ENCODE measurements at regions not wholly inside any gene's neighbourhood (a gene's known extent, or its start where the extent isn't known, plus 50 kb on each side); places are given as distances from the start of the nearest gene placed in this dataset.

- no peaks in the 10 kb centered on the region for H3K27me3 ChIP-seq (ENCODE audit: control insufficient read depth in 1 of 2, insufficient read depth in 2 of 2, low read length in 1 of 2)
- intact Hi-C loops (cut with DNase I) = no loop called here
- H3K36me3 ChIP-seq (ENCODE audit: control insufficient read depth in 1 of 2, insufficient read depth in 2 of 2, low read length in 1 of 2) = no peaks in the 10 kb centered on the region
- 79 to 80% methylated on average over 12 of the region's 12 CpGs for WGBS, 2 donors
- DNase-seq = no peak
- no peak overlapping the region for H3K4me3 ChIP-seq (ENCODE audit: low read length in 2 of 2)
- H3K27ac ChIP-seq (ENCODE audit: low read depth in 1 of 2, low read length in 2 of 2) = no peak overlapping the region
- H3K4me1 ChIP-seq (ENCODE audit: control insufficient read depth in 1 of 2, insufficient read depth in 2 of 2, low read length in 2 of 2) = no peaks in the 10 kb centered on the region
- H3K9me3 ChIP-seq (ENCODE audit: control insufficient read depth, low read length) = no peaks in the 10 kb centered on the region
- no peak for ATAC-seq (ENCODE audit: low FRiP score)
Measured at GRCh38 chr6:170189236-170189635, 101.6 kb downstream of the DLL1 start.

- no peaks in the 10 kb centered on the region for H3K36me3 ChIP-seq (ENCODE audit: control insufficient read depth in 1 of 2, insufficient read depth in 2 of 2, low read length in 1 of 2)
- WGBS, 2 donors = 75 to 90% methylated on average over 6 of the region's 6 CpGs
- H3K27me3 ChIP-seq (ENCODE audit: control insufficient read depth in 1 of 2, insufficient read depth in 2 of 2, low read length in 1 of 2) = no peaks in the 10 kb centered on the region
- no peaks in the 10 kb centered on the region for H3K9me3 ChIP-seq (ENCODE audit: control insufficient read depth, low read length)
- H3K27ac ChIP-seq (ENCODE audit: low read depth in 1 of 2, low read length in 2 of 2) = no peak overlapping the region
- intact Hi-C loops (cut with DNase I) = no loop called here
- DNase-seq (no peak), ATAC-seq (ENCODE audit: low FRiP score) (no peak)
- H3K4me1 ChIP-seq (ENCODE audit: control insufficient read depth in 1 of 2, insufficient read depth in 2 of 2, low read length in 2 of 2) = no peaks in the 10 kb centered on the region
- H3K4me3 ChIP-seq (ENCODE audit: low read length in 2 of 2) = no peak overlapping the region
Measured at GRCh38 chr6:170188571-170189001, 102.3 kb downstream of the DLL1 start.

DNA sequence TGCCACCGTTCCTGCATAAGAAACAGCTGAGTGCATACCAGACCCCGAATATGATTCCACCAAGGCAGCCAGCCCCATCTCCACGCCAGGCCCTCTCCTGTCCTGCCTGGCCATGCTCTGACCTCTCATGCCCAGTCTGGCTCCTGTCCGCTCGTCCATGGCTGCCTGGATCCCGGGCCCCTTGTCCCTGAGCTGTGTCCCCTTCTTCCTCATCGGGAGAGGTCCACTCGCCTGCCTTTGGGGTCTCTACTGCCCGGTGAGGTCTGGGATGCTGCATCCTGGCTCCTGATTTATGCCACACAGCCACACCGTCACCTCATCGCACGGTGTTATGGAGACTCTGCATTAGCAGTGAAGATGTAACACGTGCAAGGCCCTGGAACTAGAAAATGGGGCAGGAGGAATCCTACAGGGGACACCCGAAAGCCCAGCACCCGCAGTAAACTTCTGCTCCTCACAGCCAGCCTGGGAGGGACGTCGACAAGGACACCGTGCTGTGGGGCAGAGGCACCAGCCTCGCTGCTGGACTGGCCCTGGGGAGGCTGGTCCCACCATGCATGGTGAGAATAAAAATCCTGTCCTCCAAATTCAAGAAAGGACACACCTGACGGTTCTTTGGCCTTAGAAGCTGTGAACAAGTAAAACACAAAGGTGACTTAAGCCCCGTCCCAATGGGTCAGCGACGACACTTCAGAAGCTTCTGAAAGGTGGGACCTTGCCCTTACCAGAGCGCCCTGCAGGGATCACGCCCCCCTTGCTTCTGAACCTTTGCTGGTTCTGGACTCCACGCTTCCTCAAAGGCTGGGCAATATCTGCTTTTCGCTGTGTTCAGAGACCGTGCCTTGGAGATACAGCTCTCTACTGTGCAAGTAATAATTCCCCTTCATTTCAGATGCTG, 103.0 kb downstream of the DLL1 start:
- intact Hi-C loops (cut with DNase I) = no loop called here
- Histone ChIP-seq H3K36me3 (ENCODE audit: control insufficient read depth in 1 of 2, insufficient read depth in 2 of 2, low read length in 1 of 2) (no peaks in the 10 kb centered on the region), H3K4me3 (ENCODE audit: low read length in 2 of 2) (no peak overlapping the region), H3K9me3 (ENCODE audit: control insufficient read depth, low read length) (no peaks in the 10 kb centered on the region), H3K27ac (ENCODE audit: low read depth in 1 of 2, low read length in 2 of 2) (no peak overlapping the region), H3K4me1 (ENCODE audit: control insufficient read depth in 1 of 2, insufficient read depth in 2 of 2, low read length in 2 of 2) (no peaks in the 10 kb centered on the region), H3K27me3 (ENCODE audit: control insufficient read depth in 1 of 2, insufficient read depth in 2 of 2, low read length in 1 of 2) (no peaks in the 10 kb centered on the region)
- DNase-seq (no peak), ATAC-seq (ENCODE audit: low FRiP score) (no peak)
- 87 to 89% methylated on average over 28 of the region's 28 CpGs for WGBS, 2 donors

DNA sequence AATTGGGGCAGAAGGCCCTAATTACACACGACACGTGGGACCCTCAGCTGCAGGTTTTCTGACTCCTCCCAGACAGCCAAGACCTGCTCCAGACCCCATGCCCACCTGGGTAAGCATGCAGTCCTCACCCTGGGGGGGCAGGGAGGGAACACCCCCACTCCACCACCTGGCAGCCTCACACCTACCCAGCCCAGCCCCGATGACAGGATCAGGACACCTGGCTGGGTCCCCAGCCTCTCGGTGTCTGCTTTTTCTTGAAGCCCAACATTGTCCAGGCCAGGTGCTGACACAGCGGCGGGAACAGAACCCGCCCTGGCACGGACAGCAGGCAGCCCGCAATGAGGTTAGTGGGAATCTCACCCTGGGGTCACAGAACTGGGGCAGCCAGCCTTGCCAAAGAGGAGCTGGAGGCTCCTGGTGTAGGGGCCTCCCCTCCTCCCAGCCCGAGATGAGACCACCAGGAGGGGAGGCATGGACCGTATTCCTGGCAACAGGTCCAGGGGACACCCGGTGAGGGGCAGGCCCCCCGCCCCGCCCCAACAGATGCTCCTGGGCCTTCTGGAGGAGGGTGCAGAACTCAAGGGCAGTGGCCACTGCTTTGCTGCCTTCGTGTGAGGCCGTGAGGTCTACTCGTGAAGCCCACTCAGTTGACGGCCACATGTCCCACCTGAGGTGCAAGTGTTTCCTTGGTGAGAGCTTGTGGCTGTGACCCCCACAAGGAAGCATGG, 103.8 kb downstream of the DLL1 start:
- Histone ChIP-seq H3K27ac (ENCODE audit: low read depth in 1 of 2, low read length in 2 of 2) (no peak overlapping the region), H3K36me3 (ENCODE audit: control insufficient read depth in 1 of 2, insufficient read depth in 2 of 2, low read length in 1 of 2) (no peaks in the 10 kb centered on the region), H3K27me3 (ENCODE audit: control insufficient read depth in 1 of 2, insufficient read depth in 2 of 2, low read length in 1 of 2) (no peaks in the 10 kb centered on the region), H3K4me1 (ENCODE audit: control insufficient read depth in 1 of 2, insufficient read depth in 2 of 2, low read length in 2 of 2) (no peaks in the 10 kb centered on the region), H3K4me3 (ENCODE audit: low read length in 2 of 2) (no peak overlapping the region), H3K9me3 (ENCODE audit: control insufficient read depth, low read length) (no peaks in the 10 kb centered on the region)
- DNase-seq = no peak
- WGBS, 2 donors = 88 to 89% methylated on average over 18 of the region's 18 CpGs
- no peak for ATAC-seq (ENCODE audit: low FRiP score)
- intact Hi-C loops (cut with DNase I) = no loop called here

DNA sequence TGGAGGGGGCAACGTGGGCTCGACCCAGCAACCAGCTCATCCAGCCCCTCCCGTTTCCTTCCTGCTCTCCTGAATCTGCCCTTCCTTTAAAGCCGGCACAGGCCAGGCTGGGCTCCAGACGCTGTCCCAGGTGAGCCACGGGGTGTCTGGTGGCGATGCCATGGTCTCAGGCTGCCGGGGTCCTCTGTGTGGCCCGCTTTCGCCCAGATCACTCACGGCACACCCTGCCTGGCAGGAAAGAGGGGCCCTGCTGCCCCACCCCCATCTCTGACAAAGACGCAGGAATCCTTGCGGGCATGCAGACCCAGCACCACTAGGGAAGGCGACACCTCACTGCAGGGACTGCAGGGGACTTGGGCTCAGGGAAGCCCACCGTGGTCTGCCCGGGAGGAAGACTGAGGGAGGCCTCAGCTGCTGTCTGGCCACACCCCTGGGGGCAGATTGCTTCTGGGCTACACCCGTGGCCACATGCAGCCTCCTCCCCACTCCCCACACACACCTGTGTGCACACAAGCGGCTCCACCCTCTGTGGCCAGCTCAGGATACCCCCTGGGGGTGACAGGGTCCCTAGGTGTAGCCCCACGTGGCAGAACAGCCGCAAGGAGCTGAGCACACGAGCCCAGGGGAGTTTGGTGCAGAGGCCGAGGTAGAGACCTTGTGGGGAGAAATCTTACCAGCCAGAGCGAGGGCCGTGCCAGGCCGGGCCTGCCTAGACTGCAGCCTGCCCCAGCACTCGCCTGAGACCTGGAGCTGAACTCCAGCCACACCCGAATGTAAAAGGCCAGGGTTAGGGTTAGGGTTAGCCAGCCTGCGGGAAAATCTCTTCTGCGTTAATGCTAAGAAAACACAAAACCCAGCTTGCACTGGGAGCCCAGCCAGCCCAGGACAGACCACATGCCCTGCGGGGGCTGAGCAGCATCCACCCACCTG, 104.6 kb downstream of the DLL1 start:
- WGBS, 2 donors = 83 to 88% methylated on average over 30 of the region's 30 CpGs
- DNase-seq (no peak), ATAC-seq (ENCODE audit: low FRiP score) (peak; percentile 37)
- no peaks in the 10 kb centered on the region for H3K36me3 ChIP-seq (ENCODE audit: control insufficient read depth in 1 of 2, insufficient read depth in 2 of 2, low read length in 1 of 2)
- H3K4me3 ChIP-seq (ENCODE audit: low read length in 2 of 2) = no peak overlapping the region
- no peaks in the 10 kb centered on the region for H3K27me3 ChIP-seq (ENCODE audit: control insufficient read depth in 1 of 2, insufficient read depth in 2 of 2, low read length in 1 of 2)
- intact Hi-C loops (cut with DNase I) = no loop called here
- no peak overlapping the region for H3K27ac ChIP-seq (ENCODE audit: low read depth in 1 of 2, low read length in 2 of 2)
- H3K9me3 ChIP-seq (ENCODE audit: control insufficient read depth, low read length) = no peaks in the 10 kb centered on the region
- H3K4me1 ChIP-seq (ENCODE audit: control insufficient read depth in 1 of 2, insufficient read depth in 2 of 2, low read length in 2 of 2) = no peaks in the 10 kb centered on the region

- no peak for ATAC-seq (ENCODE audit: low FRiP score)
- no peak overlapping the region for H3K27ac ChIP-seq (ENCODE audit: low read depth in 1 of 2, low read length in 2 of 2)
- intact Hi-C loops (cut with DNase I) = no loop called here
- H3K4me3 ChIP-seq (ENCODE audit: low read length in 2 of 2) = no peak overlapping the region
- DNase-seq = no peak
- no peaks in the 10 kb centered on the region for H3K36me3 ChIP-seq (ENCODE audit: control insufficient read depth in 1 of 2, insufficient read depth in 2 of 2, low read length in 1 of 2)
- H3K9me3 ChIP-seq (ENCODE audit: control insufficient read depth, low read length) = no peaks in the 10 kb centered on the region
- H3K4me1 ChIP-seq (ENCODE audit: control insufficient read depth in 1 of 2, insufficient read depth in 2 of 2, low read length in 2 of 2) = no peaks in the 10 kb centered on the region
- 92 to 94% methylated on average over 29 of the region's 29 CpGs for WGBS, 2 donors
- H3K27me3 ChIP-seq (ENCODE audit: control insufficient read depth in 1 of 2, insufficient read depth in 2 of 2, low read length in 1 of 2) = no peaks in the 10 kb centered on the region
Measured at GRCh38 chr6:170185175-170185978, 105.5 kb downstream of the DLL1 start.

GRCh38 chr6:170184316-170184715, 106.6 kb downstream of the DLL1 start:
- Histone ChIP-seq H3K9me3 (ENCODE audit: control insufficient read depth, low read length) (no peaks in the 10 kb centered on the region), H3K27me3 (ENCODE audit: control insufficient read depth in 1 of 2, insufficient read depth in 2 of 2, low read length in 1 of 2) (no peaks in the 10 kb centered on the region), H3K36me3 (ENCODE audit: control insufficient read depth in 1 of 2, insufficient read depth in 2 of 2, low read length in 1 of 2) (no peaks in the 10 kb centered on the region), H3K4me3 (ENCODE audit: low read length in 2 of 2) (no peak overlapping the region), H3K4me1 (ENCODE audit: control insufficient read depth in 1 of 2, insufficient read depth in 2 of 2, low read length in 2 of 2) (no peaks in the 10 kb centered on the region), H3K27ac (ENCODE audit: low read depth in 1 of 2, low read length in 2 of 2) (no peak overlapping the region)
- intact Hi-C loops (cut with DNase I) = no loop called here
- no peak for ATAC-seq (ENCODE audit: low FRiP score)
- 87 to 93% methylated on average over 5 of the region's 5 CpGs for WGBS, 2 donors
- DNase-seq = no peak

- DNase-seq (no peak), ATAC-seq (ENCODE audit: low FRiP score) (no peak)
- H3K36me3 ChIP-seq (ENCODE audit: control insufficient read depth in 1 of 2, insufficient read depth in 2 of 2, low read length in 1 of 2) = no peaks in the 10 kb centered on the region
- intact Hi-C loops (cut with DNase I) = no loop called here
- no peak overlapping the region for H3K4me3 ChIP-seq (ENCODE audit: low read length in 2 of 2)
- H3K27ac ChIP-seq (ENCODE audit: low read depth in 1 of 2, low read length in 2 of 2) = no peak overlapping the region
- no peaks in the 10 kb centered on the region for H3K4me1 ChIP-seq (ENCODE audit: control insufficient read depth in 1 of 2, insufficient read depth in 2 of 2, low read length in 2 of 2)
- H3K9me3 ChIP-seq (ENCODE audit: control insufficient read depth, low read length) = no peaks in the 10 kb centered on the region
- H3K27me3 ChIP-seq (ENCODE audit: control insufficient read depth in 1 of 2, insufficient read depth in 2 of 2, low read length in 1 of 2) = no peaks in the 10 kb centered on the region
Measured at GRCh38 chr6:170183521-170183920, 107.4 kb downstream of the DLL1 start.
